ENCODE measurements at regions not wholly inside any gene's neighbourhood (a gene's known extent, or its start where the extent isn't known, plus 50 kb on each side); places are given as distances from the start of the nearest gene placed in this dataset.

DNA sequence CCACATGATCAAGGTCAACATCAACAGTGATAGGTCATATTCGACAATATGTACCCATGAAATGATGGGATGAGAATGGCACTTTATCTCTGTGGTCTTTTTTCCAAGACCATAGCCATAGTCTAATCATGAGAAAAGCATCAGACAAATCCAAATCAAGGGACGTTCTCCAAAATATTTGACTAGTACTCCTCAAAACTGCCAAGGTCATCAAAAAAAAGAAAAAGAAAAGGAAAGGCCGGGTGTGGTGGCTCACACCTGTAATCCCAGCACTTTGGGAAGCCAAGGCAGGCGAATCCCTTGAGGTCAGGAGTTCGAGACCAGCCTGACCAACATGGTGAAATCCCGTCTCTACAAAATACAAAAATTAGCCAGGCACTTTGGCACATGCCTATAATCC lies 318.3 kb downstream of the TAFA4 start:
- TF ChIP-seq, protein P1, sequence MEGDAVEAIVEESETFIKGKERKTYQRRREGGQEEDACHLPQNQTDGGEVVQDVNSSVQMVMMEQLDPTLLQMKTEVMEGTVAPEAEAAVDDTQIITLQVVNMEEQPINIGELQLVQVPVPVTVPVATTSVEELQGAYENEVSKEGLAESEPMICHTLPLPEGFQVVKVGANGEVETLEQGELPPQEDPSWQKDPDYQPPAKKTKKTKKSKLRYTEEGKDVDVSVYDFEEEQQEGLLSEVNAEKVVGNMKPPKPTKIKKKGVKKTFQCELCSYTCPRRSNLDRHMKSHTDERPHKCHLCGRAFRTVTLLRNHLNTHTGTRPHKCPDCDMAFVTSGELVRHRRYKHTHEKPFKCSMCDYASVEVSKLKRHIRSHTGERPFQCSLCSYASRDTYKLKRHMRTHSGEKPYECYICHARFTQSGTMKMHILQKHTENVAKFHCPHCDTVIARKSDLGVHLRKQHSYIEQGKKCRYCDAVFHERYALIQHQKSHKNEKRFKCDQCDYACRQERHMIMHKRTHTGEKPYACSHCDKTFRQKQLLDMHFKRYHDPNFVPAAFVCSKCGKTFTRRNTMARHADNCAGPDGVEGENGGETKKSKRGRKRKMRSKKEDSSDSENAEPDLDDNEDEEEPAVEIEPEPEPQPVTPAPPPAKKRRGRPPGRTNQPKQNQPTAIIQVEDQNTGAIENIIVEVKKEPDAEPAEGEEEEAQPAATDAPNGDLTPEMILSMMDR (IDR thresholded peaks at IDR 0.05; ENCODE audit: low read depth, low read length, poor library complexity, severe bottlenecking), result no peak
- no peak for TF ChIP-seq EZH2phosphoT487 (IDR thresholded peaks at IDR 0.05; ENCODE audit: borderline replicate concordance, low read length)
